ENCODE measurements at regions not wholly inside any gene's neighbourhood (a gene's known extent, or its start where the extent isn't known, plus 50 kb on each side); places are given as distances from the start of the nearest gene placed in this dataset.

- TF ChIP-seq POLR2A (IDR thresholded peaks at IDR 0.05) = no peak
- no peak for TF ChIP-seq CTCF (IDR thresholded peaks at IDR 0.05)
- no peak for TF ChIP-seq EP300 (IDR thresholded peaks at IDR 0.05)
- no peak for TF ChIP-seq POLR2AphosphoS5 (IDR thresholded peaks at IDR 0.05)
Observed at GRCh38 chr4:116881077-116881476, 204.3 kb downstream of the TRAM1L1 start.

Data from sigmoid colon (tissue), 4 donors.